Fibroblast of pulmonary artery (primary cell): ENCODE measurements at regions not wholly inside any gene's neighbourhood (a gene's known extent, or its start where the extent isn't known, plus 50 kb on each side); places are given as distances from the start of the nearest gene placed in this dataset.

Experiments used
- DNase-seq: peaks from one replicate; pipeline ENCODE4 v3.0.0-alpha.2; 2010; ENCODE audit warnings: low read depth
- H3K4me3 ChIP-seq: replicated peaks from 2 replicates; pipeline ENCODE4 v1.5.1; 2011; ENCODE audit warnings: low read depth, mild to moderate bottlenecking, control low read depth, low read length, moderate library complexity
- TF ChIP-seq, protein P1 (sequence below): IDR thresholded peaks from 2 replicates; pipeline ENCODE4 v1.5.1; 2011; ENCODE audit warnings: mild to moderate bottlenecking, control low read depth, low read length, inconsistent platforms; ENCODE audit errors: missing control alignments

GRCh38 chr1:185412385-185413087 is 95.5 kb upstream of the IVNS1ABP start:
- TF ChIP-seq, protein P1, sequence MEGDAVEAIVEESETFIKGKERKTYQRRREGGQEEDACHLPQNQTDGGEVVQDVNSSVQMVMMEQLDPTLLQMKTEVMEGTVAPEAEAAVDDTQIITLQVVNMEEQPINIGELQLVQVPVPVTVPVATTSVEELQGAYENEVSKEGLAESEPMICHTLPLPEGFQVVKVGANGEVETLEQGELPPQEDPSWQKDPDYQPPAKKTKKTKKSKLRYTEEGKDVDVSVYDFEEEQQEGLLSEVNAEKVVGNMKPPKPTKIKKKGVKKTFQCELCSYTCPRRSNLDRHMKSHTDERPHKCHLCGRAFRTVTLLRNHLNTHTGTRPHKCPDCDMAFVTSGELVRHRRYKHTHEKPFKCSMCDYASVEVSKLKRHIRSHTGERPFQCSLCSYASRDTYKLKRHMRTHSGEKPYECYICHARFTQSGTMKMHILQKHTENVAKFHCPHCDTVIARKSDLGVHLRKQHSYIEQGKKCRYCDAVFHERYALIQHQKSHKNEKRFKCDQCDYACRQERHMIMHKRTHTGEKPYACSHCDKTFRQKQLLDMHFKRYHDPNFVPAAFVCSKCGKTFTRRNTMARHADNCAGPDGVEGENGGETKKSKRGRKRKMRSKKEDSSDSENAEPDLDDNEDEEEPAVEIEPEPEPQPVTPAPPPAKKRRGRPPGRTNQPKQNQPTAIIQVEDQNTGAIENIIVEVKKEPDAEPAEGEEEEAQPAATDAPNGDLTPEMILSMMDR: no peak
- no peak overlapping the region for H3K4me3 ChIP-seq
- no peak for DNase-seq

DNA sequence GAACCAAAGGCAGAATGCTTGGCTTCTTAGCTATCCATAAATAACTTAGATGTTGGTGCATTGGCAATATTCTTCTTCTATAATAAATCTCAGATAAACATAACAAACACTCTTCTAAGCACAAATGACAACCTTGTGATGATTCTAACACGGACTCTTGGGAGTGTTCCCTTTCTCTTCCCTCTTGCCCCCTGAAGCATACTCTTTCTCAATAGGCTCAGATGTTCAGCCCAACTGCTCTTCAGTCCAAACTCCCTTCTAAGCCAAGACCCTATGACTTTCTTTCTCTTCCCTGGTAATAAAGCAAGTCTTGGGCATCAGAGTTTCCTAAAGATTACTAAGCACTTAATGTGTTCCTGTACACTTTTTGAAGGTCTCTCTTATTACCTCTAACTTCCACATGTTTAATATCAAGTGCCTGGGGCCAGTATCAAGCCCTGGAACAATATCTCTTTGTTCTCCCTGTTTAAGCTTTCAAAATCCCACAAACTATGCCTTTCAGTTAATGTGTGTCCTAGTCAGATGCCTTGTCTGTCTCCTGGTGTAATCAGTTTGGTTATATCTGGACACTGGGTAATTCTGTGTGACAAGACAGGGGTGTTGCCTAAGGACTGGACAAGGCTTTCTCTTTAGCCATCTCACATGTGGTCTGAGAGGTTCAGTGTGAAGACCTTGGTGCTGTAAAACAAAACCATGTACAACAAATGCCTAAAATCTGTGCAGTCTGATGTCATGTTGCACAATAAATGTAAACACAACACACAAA is 92.9 kb upstream of the IVNS1ABP start:
- TF ChIP-seq, protein P1: no peak
- no peak for DNase-seq
- no peak overlapping the region for H3K4me3 ChIP-seq

- TF ChIP-seq, protein P1: no peak
- no peak for DNase-seq
- no peak overlapping the region for H3K4me3 ChIP-seq
Observed at GRCh38 chr1:185409345-185409744, 92.3 kb upstream of the IVNS1ABP start.

GRCh38 chr1:185408700-185409270 is 91.7 kb upstream of the IVNS1ABP start:
- H3K4me3 ChIP-seq: no peak overlapping the region
- TF ChIP-seq, protein P1: no peak
- no peak for DNase-seq

GRCh38 chr1:185406691-185407009 is 89.6 kb upstream of the IVNS1ABP start:
- TF ChIP-seq, protein P1: no peak
- DNase-seq: no peak
- no peak overlapping the region for H3K4me3 ChIP-seq

DNA sequence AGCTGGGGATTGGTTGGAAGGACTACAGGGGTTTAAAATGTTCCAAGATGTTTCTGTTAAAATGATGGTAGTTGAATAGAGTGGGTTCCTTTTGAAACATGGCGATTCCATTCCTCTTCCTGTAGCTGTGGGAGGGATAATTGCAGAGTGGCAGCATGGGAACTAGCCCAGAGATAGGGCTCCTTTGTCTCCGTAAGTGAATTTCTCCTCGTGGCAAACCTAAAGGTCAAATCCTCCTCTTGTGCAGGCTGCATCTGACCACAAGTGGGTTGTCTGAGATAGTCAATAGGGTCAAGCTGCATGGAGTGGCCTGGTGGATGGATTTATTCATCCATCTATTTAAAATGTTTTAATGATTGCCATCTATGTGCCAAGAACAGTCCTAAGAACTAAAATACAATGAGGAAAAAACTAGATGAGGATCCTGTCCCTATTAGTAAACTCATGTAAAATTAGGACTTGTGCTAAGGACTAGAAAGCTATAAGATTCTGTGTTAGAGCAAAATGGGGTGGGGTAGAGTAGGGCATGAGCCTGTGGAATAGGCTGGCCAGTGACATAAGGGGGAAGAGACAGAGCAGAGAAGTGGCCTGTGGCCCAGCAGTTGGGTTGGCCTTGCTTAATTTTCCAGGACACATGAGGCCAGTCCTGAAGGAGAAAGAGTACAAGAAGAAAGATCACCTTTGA is 89.1 kb upstream of the IVNS1ABP start:
- TF ChIP-seq, protein P1: no peak
- DNase-seq: no peak
- H3K4me3 ChIP-seq: no peak overlapping the region
